GM12874 (cell line): ENCODE measurements at regions not wholly inside any gene's neighbourhood (a gene's known extent, or its start where the extent isn't known, plus 50 kb on each side); places are given as distances from the start of the nearest gene placed in this dataset.

Source experiments
- TF ChIP-seq, protein P1 (sequence below): IDR thresholded peaks from 2 replicates; pipeline ENCODE4 v1.5.1; 2011; ENCODE audit warnings: low read depth, mild to moderate bottlenecking, control low read depth, low read length, moderate library complexity; ENCODE audit not compliant: insufficient read depth

DNA sequence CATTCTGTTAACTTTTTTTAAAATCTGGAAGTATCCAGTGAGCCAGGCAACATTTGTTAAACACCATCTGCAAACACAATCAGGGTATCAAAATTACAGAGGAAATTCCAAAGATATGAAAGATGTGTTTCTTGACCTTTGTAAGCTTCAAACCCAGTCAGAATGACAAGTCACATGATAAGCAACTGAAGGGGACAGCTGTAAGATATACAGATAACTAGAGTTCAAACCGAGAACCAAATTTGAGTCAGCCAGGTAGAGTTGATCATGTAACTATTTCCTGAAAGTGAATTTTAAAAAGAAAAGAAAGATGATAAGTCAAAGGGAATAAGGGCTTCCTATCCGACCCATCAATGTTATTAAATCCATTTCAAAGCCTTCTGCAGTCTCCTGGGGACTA, 196.2 kb downstream of the DEPDC1B start:
- TF ChIP-seq, protein P1, sequence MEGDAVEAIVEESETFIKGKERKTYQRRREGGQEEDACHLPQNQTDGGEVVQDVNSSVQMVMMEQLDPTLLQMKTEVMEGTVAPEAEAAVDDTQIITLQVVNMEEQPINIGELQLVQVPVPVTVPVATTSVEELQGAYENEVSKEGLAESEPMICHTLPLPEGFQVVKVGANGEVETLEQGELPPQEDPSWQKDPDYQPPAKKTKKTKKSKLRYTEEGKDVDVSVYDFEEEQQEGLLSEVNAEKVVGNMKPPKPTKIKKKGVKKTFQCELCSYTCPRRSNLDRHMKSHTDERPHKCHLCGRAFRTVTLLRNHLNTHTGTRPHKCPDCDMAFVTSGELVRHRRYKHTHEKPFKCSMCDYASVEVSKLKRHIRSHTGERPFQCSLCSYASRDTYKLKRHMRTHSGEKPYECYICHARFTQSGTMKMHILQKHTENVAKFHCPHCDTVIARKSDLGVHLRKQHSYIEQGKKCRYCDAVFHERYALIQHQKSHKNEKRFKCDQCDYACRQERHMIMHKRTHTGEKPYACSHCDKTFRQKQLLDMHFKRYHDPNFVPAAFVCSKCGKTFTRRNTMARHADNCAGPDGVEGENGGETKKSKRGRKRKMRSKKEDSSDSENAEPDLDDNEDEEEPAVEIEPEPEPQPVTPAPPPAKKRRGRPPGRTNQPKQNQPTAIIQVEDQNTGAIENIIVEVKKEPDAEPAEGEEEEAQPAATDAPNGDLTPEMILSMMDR: no peak

DNA sequence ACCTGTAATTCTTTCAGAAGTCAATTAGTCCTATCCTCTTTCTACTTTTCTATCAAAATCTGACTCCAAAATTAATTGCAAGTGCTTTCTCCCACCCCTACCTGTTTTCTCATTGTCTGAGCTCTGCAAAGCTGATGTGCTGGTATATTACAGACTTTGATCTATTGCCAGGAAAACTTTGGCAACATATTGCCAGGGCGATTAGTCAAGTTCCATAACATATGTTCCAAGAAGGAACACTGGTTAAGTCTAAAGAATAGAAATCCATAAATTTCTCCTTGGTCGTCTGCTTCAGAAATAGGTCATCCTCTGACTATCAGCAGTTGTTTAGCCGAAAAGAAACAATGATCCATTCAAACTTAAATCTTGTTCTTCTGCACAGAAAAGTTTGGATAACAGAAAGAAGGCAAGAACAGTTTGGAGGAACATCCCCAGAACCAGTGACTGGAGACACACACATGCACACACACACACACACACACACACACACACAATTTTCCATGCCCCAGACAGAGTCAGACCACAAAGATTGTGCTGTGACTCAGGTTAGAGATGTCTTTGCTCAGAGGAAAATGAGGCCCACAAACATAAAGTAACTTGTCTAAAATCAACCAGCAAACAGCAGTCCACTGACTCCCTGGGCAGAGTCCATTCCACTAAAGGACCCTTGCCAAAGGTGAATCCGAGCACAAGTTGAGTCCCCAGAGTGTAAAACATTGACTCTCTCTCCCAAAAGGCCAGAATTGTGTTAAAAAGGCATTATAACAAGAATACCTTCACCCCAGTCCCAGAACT, 202.1 kb downstream of the DEPDC1B start:
- TF ChIP-seq, protein P1: no peak

DNA sequence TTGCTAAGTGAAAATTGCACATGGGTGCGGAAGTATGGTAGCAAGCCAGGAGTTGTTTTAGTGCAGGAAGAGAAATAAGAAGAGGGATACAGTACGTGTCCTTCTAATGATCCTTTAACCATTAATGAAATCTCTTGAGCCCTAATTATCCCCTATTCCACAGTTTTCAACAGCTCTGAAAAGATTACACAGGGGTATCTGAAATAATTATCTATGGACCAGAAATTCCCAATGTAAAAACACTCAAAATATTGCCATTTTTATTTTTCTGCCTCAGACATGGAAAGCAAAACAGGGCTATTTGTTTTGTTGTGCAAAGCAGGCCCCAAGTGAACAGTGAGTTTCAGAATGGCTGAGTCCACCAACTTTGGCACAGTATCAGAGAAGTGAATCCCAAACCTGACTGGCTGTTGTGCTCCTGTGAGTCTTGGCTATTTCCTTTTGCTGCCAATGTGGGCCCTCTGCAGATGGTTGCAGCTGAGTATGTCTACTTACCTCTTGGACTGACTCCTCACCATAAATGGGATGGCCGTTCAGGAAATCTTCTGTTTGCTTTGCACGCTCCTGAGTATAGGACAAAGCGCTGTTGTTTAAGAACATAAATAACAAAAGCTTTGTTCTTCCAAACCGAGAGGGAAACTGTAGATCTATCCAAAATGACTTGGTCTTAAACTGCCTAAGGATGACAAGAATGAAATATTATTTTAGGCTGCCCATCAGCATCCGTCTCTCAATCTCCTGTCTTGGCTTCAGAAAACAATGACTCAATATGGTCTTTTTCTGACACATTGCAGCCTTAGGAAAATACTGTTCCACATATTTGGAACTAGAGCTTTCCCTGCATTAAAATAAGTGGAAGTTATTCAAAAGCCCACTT, 204.1 kb downstream of the DEPDC1B start:
- TF ChIP-seq, protein P1: no peak

DNA sequence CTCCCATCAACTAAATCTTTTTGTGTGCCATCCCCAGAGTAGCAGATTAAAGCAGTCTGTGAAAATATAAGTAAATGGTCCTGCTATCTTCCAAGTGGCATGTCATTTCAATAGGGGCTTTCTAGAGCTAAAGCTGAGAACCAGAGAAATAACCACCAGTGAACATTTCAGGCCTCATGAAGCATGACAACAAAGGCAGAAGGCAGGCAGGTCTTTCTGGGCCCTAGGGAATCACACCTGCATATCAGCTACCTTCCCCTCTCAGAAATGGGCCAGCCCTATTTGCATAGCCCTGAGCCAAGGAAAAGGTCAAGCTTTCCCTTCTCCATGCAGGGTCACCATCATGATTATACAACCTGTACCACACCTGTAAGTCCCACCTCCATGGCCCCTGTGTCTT, 205.3 kb downstream of the DEPDC1B start:
- TF ChIP-seq, protein P1: no peak

DNA sequence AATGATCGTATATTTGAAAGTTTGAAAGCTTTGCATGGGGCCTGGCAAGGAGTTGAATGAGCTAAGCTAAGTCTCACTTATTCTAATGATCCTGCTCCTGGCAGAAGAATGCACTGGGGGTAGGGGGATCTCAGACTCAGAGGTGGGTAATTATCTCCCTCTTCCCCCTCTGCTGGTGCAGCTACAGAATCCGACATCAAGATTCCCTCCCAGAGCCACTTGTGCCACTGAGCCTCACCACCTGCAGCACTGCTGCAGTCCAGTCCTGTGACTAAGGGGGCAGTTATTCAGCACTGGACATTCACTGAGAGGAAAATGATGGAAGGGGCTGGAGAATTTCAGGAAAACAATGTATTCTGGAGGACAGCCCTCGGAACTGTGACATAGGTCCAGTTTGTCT, 205.8 kb downstream of the DEPDC1B start:
- TF ChIP-seq, protein P1: no peak

DNA sequence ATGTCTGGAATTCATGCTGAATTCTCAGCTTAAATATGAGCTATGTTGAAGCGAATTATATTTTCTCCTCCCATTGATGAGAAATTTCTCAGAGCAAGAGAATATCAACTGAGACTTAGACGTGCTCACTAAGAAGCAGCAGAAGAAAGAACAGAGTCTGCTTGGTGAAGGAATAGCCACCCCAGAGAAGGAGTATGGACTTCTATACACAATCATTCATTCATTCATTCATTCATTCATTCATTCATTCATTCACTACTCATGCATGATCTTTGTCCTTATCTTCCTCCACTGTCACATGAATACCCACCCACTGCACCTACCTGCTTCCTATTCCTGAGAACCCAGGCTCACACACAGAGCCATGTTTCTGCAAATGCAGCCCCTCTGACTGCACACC, 206.6 kb downstream of the DEPDC1B start:
- TF ChIP-seq, protein P1: no peak

DNA sequence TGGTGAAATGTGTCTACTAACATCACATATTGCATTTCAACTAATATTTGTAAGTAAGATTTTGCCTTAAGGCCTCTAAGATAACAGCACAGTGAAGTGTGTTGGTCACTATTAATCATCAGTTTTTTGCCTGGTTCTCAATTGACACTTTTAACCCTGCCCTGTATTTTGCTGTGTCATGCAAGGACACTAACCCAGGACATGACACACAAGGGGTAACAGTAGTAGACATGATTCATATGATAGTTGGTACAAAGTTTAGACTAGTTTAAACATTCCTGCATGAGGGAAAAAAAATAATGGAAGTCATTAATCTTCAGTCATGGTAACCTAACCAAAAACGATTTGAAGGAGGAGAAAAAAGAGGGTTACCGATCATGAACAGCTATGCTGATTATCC, 207.0 kb downstream of the DEPDC1B start:
- TF ChIP-seq, protein P1: no peak
